DND-41 (cell line): ENCODE measurements at regions not wholly inside any gene's neighbourhood (a gene's known extent, or its start where the extent isn't known, plus 50 kb on each side); places are given as distances from the start of the nearest gene placed in this dataset.

ENCODE experiments used
- ATAC-seq: fragments of 200-7000 bp; cut with Tn5 transposase; 3 replicates; pipeline ENCODE4 v1.9.1; 2021; ENCODE audit warnings: low read depth; ENCODE audit not compliant: insufficient read depth
- DNase-seq: peaks from one replicate; pipeline ENCODE4 v3.0.0-alpha.2; 2020
- H2AFZ ChIP-seq: 2 replicates; pipeline ENCODE4 v1.6.0; 2012; ENCODE audit warnings: low read depth, low read length
- H3K27ac ChIP-seq: 2 replicates; pipeline ENCODE4 v1.5.1; 2012; ENCODE audit warnings: low read length, inconsistent platforms
- H3K27me3 ChIP-seq: fragments of 200-600 bp; sonication (generic); 2 replicates; pipeline ENCODE4 v1.6.0; 2012; ENCODE audit warnings: low read length, mild to moderate bottlenecking, inconsistent platforms; ENCODE audit not compliant: insufficient read depth, poor library complexity
- H3K36me3 ChIP-seq: 2 replicates; pipeline ENCODE4 v1.5.1; 2012; ENCODE audit warnings: low read length, inconsistent platforms; ENCODE audit not compliant: insufficient read depth
- H3K4me1 ChIP-seq: 2 replicates; pipeline ENCODE4 v1.5.1; 2012; ENCODE audit warnings: mild to moderate bottlenecking, low read length; ENCODE audit not compliant: insufficient read depth
- H3K4me2 ChIP-seq: 2 replicates; pipeline ENCODE4 v1.6.0; 2012; ENCODE audit warnings: mild to moderate bottlenecking, moderate library complexity, low read length, inconsistent platforms; ENCODE audit not compliant: insufficient read depth
- H3K4me3 ChIP-seq, 2 experiments: fragments of 200-600 bp in 1 of 2; shearing (Covaris generic) in 1 of 2; 2 replicates each; pipeline ENCODE4 v1.5.1; 2012 to 2016; ENCODE audit warnings: inconsistent platforms in 2 of 2, low read length in 2 of 2, mild to moderate bottlenecking in 2 of 2, low read depth in 1 of 2, moderate library complexity in 1 of 2
- H3K79me2 ChIP-seq: 2 replicates; pipeline ENCODE4 v1.6.0; 2012; ENCODE audit warnings: low read length, inconsistent platforms; ENCODE audit not compliant: insufficient read depth
- H3K9ac ChIP-seq: 2 replicates; pipeline ENCODE4 v1.6.0; 2012; ENCODE audit warnings: low read depth, mild to moderate bottlenecking, inconsistent platforms, low read length, moderate library complexity
- H3K9me3 ChIP-seq: 2 replicates; pipeline ENCODE4 v1.5.1; 2012; ENCODE audit warnings: low read length, moderate library complexity, mild to moderate bottlenecking, inconsistent platforms; ENCODE audit not compliant: insufficient read depth, severe bottlenecking
- H4K20me1 ChIP-seq: 2 replicates; pipeline ENCODE4 v1.6.0; 2012; ENCODE audit warnings: low read length; ENCODE audit not compliant: insufficient read depth
- CTCF ChIP-seq: IDR thresholded peaks from 2 replicates; pipeline ENCODE4 v1.5.1; 2012; ENCODE audit warnings: borderline replicate concordance, low read length, moderate library complexity, mild to moderate bottlenecking; ENCODE audit not compliant: poor library complexity, severe bottlenecking; ENCODE audit errors: extremely low read depth
- EZH2 ChIP-seq: IDR thresholded peaks from 3 replicates; pipeline ENCODE4 v1.6.1; 2012; ENCODE audit warnings: borderline replicate concordance, low read depth, mild to moderate bottlenecking, moderate library complexity, low read length, inconsistent platforms; ENCODE audit not compliant: severe bottlenecking

- ATAC-seq (no peak), DNase-seq (no peak)
- Histone ChIP-seq H3K9ac (no peak overlapping the region), H3K4me3 (no peak overlapping the region), H3K4me2 (no peak overlapping the region), H2AFZ (no peak overlapping the region), H3K9me3 (no peaks in the 10 kb centered on the region), H4K20me1 (no peaks in the 10 kb centered on the region), H3K27me3 (no peaks in the 10 kb centered on the region), H3K27ac (no peak overlapping the region), H3K79me2 (no peaks in the 10 kb centered on the region), H3K4me1 (no peaks in the 10 kb centered on the region), H3K36me3 (no peaks in the 10 kb centered on the region)
- TF ChIP-seq EZH2 (no peak), CTCF (no peak)
Measured at GRCh38 chr11:37089439-37089838, 491.4 kb upstream of the RAG2 start.

GRCh38 chr11:37088573-37088910 is 490.5 kb upstream of the RAG2 start:
- Histone ChIP-seq H3K4me3 (no peak overlapping the region), H3K36me3 (no peaks in the 10 kb centered on the region), H4K20me1 (no peaks in the 10 kb centered on the region), H3K4me1 (no peaks in the 10 kb centered on the region), H3K27me3 (no peaks in the 10 kb centered on the region), H3K9me3 (no peaks in the 10 kb centered on the region), H3K79me2 (no peaks in the 10 kb centered on the region), H3K4me2 (no peak overlapping the region), H3K27ac (no peak overlapping the region), H3K9ac (no peak overlapping the region), H2AFZ (no peak overlapping the region)
- TF ChIP-seq CTCF (no peak), EZH2 (no peak)
- ATAC-seq: no peak
- no peak for DNase-seq

GRCh38 chr11:37087650-37088572 is 489.9 kb upstream of the RAG2 start:
- Histone ChIP-seq H3K36me3 (no peaks in the 10 kb centered on the region), H4K20me1 (no peaks in the 10 kb centered on the region), H3K27ac (no peak overlapping the region), H3K4me1 (no peaks in the 10 kb centered on the region), H3K9me3 (no peaks in the 10 kb centered on the region), H3K4me3 (no peak overlapping the region), H3K9ac (no peak overlapping the region), H2AFZ (no peak overlapping the region), H3K4me2 (no peak overlapping the region), H3K27me3 (no peaks in the 10 kb centered on the region), H3K79me2 (no peaks in the 10 kb centered on the region)
- TF ChIP-seq CTCF (no peak), EZH2 (no peak)
- ATAC-seq (no peak), DNase-seq (no peak)

GRCh38 chr11:37078521-37078920 is 480.5 kb upstream of the RAG2 start:
- Histone ChIP-seq H3K79me2 (no peaks in the 10 kb centered on the region), H3K36me3 (no peaks in the 10 kb centered on the region), H3K4me1 (no peaks in the 10 kb centered on the region), H2AFZ (no peak overlapping the region), H3K9me3 (no peaks in the 10 kb centered on the region), H3K27me3 (peaks cover 3% of the 10 kb centered on the region), H3K4me2 (no peak overlapping the region), H3K27ac (no peak overlapping the region), H4K20me1 (no peaks in the 10 kb centered on the region), H3K9ac (no peak overlapping the region), H3K4me3 (no peak overlapping the region)
- TF ChIP-seq EZH2 (no peak), CTCF (no peak)
- no peak for DNase-seq
- ATAC-seq: no peak
